Activated gamma-delta T cell treated with anti-CD3 and anti-CD28 coated beads, Interleukin-2, amount 50 U/mL, for 16 hours (primary cell): ENCODE measurements at regions not wholly inside any gene's neighbourhood (a gene's known extent, or its start where the extent isn't known, plus 50 kb on each side); places are given as distances from the start of the nearest gene placed in this dataset.
A peak's percentile ranks its signal among the peaks of the same experiment; 100 is the strongest.

Experiments
- DNase-seq: peaks from one replicate; pipeline ENCODE4 v3.0.0-alpha.2; 2020; ENCODE audit warnings: low read depth

GRCh38 chr2:198340846-198341245, 536.5 kb downstream of the PLCL1 start:
- no peak for DNase-seq

DNA sequence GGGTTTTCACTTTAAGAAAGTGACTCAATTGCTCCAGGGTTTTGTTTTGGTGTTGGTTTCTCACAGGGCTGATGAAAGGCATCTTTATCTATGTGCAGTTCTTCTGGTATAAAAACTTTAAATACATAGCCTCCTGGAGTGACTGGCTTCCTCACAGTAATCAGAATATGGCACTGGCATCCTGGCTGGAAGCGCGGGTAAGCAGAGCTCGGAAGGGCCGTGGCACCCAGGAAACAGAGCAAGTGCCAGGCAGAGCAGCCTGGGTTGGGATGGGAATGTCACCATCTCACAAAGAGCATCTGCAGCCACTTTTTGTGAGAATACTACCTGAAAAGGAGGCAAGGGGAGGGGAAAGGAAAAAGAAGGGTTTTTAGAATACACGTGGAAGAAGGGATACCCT, 534.7 kb downstream of the PLCL1 start:
- DNase-seq: no peak

DNA sequence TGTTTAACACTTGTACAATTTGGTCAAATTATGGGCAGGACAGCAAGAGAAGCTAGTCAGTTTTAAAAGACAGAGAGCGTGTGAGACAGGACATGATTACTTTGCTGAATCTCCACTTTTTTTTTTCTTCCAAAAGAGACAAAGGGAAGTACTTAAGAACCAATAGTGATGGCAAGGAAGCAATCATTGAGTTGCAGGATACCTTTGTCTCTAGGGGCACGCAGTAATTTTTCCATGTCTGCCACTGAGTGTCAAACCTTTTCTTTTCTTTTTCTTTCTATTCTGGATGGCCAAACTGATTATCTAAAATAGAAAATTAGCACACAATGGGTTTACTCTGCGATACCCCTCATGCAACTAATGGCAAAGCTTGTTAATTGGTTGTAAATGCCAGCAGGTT, 533.0 kb downstream of the PLCL1 start:
- no peak for DNase-seq

DNA sequence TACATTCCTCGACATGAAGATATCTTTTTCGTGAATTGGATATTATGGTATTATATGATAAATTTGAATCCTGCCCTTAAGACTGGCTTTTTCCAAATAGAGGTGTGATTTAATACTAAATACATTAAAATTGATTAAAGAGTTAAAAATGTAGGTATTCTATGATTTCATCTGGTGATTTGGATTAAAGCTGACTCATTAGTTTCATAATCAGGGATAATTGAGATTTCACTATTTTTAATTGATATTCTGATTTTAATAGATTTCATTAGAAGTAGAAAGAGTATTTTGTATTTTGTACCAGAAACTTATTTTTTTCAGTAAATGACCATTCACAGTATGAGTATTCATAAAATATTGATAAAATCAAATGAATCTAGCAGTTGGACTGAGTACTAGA, 524.1 kb downstream of the PLCL1 start:
- DNase-seq: no peak

DNA sequence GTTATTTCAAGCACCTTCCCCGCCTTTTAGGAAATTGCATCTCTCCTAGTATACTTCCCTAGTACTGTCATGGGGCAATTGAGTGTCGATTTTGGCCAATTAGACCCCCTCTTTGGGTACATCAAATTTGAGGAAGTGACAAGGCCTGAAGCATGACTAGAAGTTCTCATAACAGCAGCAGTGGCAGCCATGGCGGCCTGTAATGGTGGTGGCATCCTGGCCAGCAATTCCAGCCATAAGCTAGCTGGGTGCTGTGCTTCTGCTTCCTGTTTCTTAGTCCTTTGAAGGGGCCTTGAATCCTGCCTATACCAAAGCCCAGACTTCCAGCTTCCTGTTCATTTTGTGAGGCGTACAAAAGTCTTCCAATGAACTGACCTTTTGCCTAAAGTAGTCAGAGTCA, 523.1 kb downstream of the PLCL1 start:
- no peak for DNase-seq

DNA sequence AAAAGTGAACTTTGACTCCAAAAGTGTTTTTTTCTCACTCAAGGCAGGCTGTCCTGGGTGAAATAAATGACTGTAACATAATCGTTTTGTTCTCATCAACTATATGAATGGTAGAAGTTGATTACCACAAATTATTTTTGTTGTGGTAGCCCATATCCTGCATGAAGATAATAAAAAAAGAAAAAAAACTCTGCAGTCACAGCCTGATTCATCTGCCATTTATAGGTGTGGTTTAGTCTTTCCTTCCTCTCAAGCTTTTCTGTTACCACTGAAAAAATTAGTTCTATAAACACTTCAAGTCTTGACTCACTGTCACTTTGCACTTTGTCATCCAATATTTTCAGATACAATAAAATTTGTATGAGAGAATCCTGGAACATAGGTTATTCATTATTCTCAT, 522.0 kb downstream of the PLCL1 start:
- no peak for DNase-seq

- no peak for DNase-seq
These were observed 521.0 kb downstream of the PLCL1 start for GRCh38 chr2:198325359-198325758.

DNA sequence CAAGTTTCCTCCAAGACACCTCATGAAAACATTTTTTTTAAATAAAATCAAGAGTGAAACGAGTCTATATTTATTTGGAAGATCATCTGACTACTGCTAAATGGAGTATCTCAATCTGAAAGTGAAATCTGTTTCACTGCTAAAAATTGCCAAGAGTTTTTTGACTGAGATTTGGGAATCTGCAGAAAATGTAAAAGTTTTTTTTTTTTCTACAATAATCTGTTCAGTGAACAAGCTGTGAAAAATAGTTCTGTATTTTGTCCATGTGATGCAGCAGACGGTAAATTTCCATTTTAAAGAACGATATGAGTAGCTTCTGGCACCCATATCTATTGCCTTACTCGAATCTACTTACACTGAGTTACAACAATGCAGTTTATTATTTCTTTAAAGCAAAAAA, 519.7 kb downstream of the PLCL1 start:
- no peak for DNase-seq

- DNase-seq: no peak
These were observed 517.9 kb downstream of the PLCL1 start for GRCh38 chr2:198322275-198322674.

- no peak for DNase-seq
These were observed 517.2 kb downstream of the PLCL1 start for GRCh38 chr2:198321522-198322088.

GRCh38 chr2:198316852-198317396, 512.5 kb downstream of the PLCL1 start:
- no peak for DNase-seq

DNA sequence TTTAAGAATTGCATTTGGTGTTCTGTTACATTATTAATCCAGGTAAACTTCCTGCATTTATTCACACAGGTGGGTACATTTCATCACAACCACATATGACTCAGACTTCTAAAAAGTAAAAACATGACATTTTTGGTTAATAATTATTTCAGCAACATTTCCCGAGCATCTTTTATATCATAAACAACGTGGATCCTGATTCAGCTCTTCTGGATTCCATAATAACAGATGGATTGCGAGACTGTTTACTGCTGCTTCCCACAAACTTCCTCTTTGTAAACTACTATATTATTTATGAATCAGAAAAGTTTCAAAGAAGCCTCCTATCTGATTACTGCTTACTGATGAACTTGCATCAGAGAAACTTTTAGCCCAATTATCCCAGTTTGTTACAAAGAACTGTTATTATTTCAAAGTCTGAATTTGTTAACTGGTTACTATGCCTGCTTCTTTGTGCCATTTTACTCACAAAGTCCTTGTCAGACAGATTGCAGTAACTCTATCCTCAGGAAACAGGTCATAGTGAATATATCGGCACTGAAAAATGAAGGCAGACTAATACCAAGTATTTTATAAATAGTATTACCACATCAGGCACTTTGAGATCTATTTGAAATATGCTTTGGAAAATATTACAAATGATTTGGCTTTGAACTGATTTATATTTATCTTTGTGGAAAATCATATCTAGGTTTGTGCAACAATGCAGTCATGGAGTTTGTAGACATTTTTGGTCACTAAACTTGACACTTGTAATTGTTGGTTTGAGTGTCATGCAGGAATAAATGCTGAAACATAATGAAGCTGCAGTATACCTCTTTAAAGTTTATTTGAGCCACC, 511.6 kb downstream of the PLCL1 start:
- DNase-seq: no peak

DNA sequence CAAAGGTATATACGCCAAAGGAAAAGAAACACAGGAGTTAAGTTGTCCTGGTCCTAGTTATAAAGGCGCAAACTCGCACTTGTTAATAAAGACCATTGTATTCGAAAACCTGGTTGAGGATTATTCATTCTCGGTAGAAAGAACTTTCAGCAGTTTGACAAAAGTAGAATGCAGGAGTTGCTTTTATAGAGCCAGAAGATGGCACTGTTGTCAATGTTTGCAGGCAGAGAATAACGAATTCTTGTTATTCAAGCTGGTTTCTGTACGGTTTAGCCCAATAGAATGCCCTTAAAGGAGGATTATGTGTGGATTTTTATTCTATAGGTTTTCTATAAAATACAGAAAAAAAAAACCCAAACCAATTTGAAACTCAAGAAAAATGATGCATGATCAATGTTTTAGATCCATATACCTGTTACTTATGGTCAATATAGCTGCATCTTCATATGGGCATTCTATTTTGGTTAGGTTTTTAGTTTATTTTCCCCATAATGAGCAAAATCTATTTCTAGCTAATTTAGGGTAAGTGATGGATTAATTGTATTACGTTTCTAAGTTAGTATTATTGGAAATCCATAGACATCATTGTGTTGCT, 510.3 kb downstream of the PLCL1 start:
- no peak for DNase-seq

DNA sequence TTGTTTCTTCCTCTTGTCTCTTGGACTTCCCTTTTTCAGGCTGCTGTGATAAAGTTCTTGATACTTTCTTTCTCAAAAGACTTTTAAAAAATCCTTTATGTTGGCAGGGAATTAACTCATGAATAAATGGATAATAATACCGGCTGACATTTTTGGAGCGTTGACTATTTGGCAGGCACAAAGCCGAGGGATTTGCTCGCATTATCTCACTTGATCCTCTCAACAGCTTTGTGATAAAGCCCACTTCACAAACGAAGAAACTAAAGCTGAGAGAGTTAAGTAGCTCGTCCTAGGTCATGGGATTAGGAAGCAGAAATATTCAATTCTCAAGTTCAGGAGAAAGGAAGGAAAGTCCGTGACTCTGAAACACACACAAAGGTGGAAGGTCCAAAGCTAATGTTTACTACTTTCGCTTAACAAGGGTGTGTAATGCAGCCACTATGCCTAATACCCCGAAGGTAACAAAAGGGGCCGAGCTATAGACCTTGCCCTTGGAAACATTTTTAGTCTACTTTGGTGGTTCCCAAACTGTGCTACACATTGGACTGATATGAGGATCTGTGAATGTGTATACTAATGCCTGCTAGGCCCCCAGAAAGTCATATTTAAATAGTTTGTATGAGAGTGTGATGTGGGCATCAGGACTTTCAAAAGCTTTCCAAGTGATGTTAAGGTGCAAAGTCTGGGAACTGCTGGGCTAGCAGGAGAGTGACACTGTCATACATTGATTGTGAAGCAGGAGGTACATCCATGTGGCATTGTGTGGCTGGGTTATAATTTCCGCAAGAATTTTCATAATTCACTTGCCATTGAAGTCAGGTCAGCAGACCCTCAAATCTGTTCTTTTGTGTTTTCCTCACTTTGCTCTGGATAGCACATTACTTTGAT, 508.4 kb downstream of the PLCL1 start:
- no peak for DNase-seq

DNA sequence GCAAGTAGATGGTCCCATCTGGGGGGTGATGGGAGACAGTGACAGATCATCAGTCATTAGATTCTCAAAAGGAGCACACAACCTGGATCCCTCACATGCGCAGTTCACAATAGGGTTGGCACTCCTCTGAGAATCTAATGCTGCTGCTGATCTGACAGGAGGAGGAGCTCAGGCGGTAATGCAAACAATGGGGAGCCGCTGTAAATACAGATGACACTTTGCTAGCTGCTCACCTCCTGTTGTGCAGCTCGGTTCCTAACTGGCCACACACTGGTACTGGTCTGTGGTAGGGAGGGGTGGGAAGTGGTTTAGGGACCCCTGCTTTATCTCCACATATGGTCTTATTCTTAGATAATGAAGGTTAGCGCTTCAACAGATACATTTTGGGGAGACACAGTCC, 506.6 kb downstream of the PLCL1 start:
- no peak for DNase-seq

GRCh38 chr2:198309673-198310280, 505.4 kb downstream of the PLCL1 start:
- peak; percentile 41 for DNase-seq

- DNase-seq: no peak
These were observed 504.7 kb downstream of the PLCL1 start for GRCh38 chr2:198309081-198309480.

GRCh38 chr2:198308368-198308767, 504.0 kb downstream of the PLCL1 start:
- no peak for DNase-seq

DNA sequence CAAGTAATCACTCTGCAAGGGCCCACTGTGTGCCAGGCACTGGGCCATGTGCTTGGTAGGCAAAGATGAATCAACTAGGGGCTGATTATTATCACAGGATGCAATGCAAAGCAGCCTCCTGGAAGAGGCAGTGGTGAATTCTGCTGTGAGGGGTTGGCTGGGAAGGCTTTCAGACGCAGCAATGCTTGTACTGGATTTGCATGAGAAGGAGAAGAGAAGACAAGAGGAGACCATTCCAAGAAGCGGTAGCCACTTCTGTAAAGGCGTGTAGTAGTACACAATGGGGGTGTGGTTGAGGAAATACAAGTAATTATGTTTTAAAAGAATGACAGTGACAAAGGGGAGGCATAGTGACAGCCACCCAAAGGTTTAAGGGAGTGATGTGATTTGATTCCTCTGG, 502.7 kb downstream of the PLCL1 start:
- DNase-seq: no peak

- DNase-seq: no peak
These were observed 500.5 kb downstream of the PLCL1 start for GRCh38 chr2:198304859-198305258.

DNA sequence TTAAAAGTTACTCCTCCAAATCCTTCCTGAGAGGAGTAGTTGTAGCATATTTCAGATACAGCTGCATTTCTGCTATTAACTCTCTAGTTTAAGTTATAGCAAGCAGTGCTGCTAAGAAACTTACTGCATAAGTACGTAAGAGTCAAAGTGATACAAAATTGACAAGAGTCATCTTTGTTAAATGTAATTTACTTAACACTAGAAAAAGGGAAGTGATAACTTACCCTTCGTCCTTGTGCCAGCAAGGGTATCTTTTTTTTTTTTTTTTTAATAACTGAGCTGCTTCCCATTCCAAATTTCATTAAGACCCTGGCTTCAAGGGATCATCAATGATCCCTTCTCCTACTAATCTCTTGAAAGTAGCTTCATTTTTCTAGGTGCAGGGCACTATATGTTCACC, 493.0 kb downstream of the PLCL1 start:
- no peak for DNase-seq
